ENCODE measurements at regions not wholly inside any gene's neighbourhood (a gene's known extent, or its start where the extent isn't known, plus 50 kb on each side); places are given as distances from the start of the nearest gene placed in this dataset.

DNA sequence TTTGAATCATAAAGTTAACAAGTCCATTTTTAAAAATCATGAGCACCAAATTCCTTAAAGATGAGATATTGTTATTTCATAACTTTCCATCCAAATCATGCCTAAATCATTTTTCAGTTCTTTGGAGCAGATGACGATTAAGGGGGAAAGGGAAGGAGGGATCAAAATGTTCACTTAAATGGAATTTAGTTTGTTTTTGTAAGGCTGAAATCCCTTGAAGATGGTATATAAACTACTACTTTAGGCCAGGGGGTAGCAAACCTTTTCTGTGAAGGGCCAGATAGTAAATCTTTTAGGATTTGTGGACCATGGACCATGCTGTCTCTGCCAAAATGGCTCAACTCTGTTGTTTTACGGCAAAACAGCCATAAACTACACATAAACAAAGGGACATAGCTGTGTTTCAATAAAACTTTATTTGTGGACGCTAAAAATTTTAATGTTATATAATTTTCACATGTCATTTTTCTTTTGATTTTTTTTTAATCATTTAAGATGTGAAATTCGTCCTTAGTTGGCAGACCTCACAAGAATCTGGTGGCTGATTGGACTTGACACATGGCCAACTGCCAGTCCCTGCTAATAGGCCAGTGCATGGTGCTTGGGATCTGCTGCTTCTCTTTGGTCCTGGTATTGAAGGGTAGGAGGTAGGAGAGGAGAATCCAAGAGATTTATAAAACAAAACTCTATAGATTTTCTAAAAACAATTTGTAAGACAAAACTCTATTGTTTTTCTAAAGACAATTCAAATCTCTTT, 52.0 kb upstream of the RTN4 start:
- DNase-seq (ENCODE audit: low spot score) = no peak

DNA sequence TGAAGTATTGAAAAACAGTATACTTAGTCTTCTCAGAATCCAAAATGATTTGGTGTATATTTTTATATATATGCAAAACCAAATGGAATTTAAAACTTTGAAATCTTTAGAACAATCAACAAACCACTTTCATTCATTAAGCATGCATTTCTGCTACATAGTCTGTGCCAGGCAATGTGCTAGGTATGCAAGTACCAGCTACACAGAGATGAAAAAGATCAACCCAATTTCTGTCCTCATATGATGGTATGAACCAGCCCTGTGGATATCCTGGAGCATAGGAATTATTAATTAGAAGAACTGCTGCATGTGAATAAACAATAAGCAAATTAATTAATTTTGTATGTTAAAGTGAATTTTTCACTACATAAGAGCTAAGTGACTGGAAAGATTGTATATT, 51.2 kb upstream of the RTN4 start:
- DNase-seq (ENCODE audit: low spot score) = no peak

DNA sequence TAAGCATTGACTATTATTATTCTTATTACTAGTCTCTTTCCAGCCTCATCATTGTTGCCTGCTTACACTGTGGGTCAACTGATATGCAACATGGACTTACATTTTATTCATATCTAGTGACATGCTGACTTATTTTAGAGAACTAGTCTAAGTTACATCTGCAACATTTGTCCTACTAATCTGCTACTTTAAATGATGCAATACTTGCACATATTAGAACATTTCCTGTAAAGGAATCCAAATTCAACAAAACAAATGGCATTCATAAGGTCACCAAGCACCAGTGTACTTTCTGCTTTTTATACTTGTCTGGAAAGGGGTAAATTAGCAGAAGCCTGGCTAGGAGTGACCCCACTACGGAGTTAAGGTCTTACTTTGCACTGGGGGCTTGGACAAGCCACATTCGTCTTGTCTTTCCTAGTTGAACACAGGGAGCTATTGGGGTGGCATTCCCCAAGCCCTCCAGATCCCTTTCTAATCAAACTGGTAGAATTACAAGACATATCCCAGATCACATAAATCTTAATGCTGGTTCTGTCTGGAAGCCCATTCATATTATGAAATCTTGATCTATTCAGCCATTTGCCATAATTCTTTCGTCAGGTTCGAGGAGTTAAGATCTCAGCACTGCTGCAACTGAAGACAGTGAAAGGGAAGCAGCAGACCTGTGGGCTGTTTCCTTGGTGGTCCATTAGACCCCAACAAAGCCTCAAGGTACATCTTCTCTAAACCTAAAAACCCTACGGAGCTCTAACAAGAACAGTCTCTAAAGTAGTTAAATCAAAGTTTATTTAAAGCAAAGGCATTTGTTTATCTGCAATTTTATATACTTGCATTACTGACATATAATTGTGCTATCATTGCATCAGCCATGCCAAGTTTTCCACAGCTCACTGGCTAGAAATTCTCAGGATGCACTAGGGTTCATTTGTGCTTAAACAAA, 49.9 kb upstream of the RTN4 start:
- DNase-seq (ENCODE audit: low spot score) = no peak
